ENCODE measurements at regions not wholly inside any gene's neighbourhood (a gene's known extent, or its start where the extent isn't known, plus 50 kb on each side); places are given as distances from the start of the nearest gene placed in this dataset.

- TF ChIP-seq CTCF (IDR thresholded peaks at IDR 0.05; ENCODE audit: low read length) (no peak), EZH2 (IDR thresholded peaks at IDR 0.05; ENCODE audit: borderline replicate concordance, low read length) (no peak)
Observed at GRCh38 chr10:31149835-31150512, 118.3 kb upstream of the ZNF438 start.

All from OCI-LY1 (cell line).